CD14-positive monocyte (primary cell): ENCODE measurements at regions not wholly inside any gene's neighbourhood (a gene's known extent, or its start where the extent isn't known, plus 50 kb on each side); places are given as distances from the start of the nearest gene placed in this dataset.

Experiments used
- DNase-seq, 3 donors: peaks; one replicate each; pipeline ENCODE4 v3.0.0-alpha.2; 2011 to 2022
- H2AFZ ChIP-seq: 2 replicates; pipeline ENCODE4 v1.6.0; 2012; ENCODE audit warnings: mild to moderate bottlenecking, low read depth, low read length, inconsistent platforms; ENCODE audit not compliant: insufficient read depth, poor library complexity, severe bottlenecking
- H3K27ac ChIP-seq, 2 donors: 1 replicate in 1 of 2; 2 replicates in 1 of 2; pipeline ENCODE4 v1.5.1; 2012 to 2013; ENCODE audit warnings: low read length in 2 of 2, control low read depth in 1 of 2, inconsistent platforms in 1 of 2, low read depth in 1 of 2, mild to moderate bottlenecking in 1 of 2
- H3K27me3 ChIP-seq, 2 donors: one replicate each; pipeline versions ENCODE4 v1.6.0 to v1.6.1; 2011 to 2013; ENCODE audit warnings: low read length in 2 of 2; ENCODE audit not compliant: control insufficient read depth in 2 of 2, insufficient read depth in 2 of 2
- H3K36me3 ChIP-seq, 2 donors: replicated peaks in 1 of 2; 1 replicate in 1 of 2; 2 replicates in 1 of 2; pipeline versions ENCODE4 v1.5.1 to v1.6.1; 2012 to 2013; ENCODE audit warnings: low read length in 2 of 2, control low read depth in 1 of 2, inconsistent platforms in 1 of 2, mild to moderate bottlenecking in 1 of 2; ENCODE audit not compliant: insufficient read depth in 2 of 2, control insufficient read depth in 1 of 2
- H3K4me1 ChIP-seq, 2 donors: 1 replicate in 1 of 2; 2 replicates in 1 of 2; pipeline versions ENCODE4 v1.5.1 to v1.6.1; 2012 to 2013; ENCODE audit warnings: low read length in 2 of 2, control low read depth in 1 of 2, inconsistent platforms in 1 of 2, mild to moderate bottlenecking in 1 of 2, moderate library complexity in 1 of 2; ENCODE audit not compliant: insufficient read depth in 2 of 2, control insufficient read depth in 1 of 2
- H3K4me2 ChIP-seq: replicated peaks from 2 replicates; pipeline ENCODE3; 2012; ENCODE audit warnings: low read length, moderate library complexity, mild to moderate bottlenecking; ENCODE audit not compliant: poor library complexity, severe bottlenecking; ENCODE audit errors: extremely low read depth
- H3K4me3 ChIP-seq, 3 experiments: fragments of 200-600 bp in 1 of 3; sonication (generic) in 1 of 3; replicated peaks in 1 of 3; 1 replicate in 2 of 3; 2 replicates in 1 of 3; pipeline ENCODE4 v1.5.1; 2011 to 2013; ENCODE audit warnings: low read length in 3 of 3, mild to moderate bottlenecking in 3 of 3, control low read depth in 2 of 3, low read depth in 2 of 3, inconsistent platforms in 1 of 3, moderate library complexity in 1 of 3
- H3K79me2 ChIP-seq: 2 replicates; pipeline ENCODE4 v1.6.0; 2012; ENCODE audit warnings: mild to moderate bottlenecking, control low read depth, inconsistent platforms, low read length, moderate library complexity; ENCODE audit not compliant: insufficient read depth
- H3K9ac ChIP-seq: 2 replicates; pipeline ENCODE4 v1.6.0; 2017; ENCODE audit warnings: low read length, mild to moderate bottlenecking; ENCODE audit not compliant: insufficient read depth, poor library complexity, severe bottlenecking
- H3K9me3 ChIP-seq, 2 donors: replicated peaks in 1 of 2; 1 replicate in 1 of 2; 2 replicates in 1 of 2; pipeline versions ENCODE4 v1.5.1 to v1.6.1; 2012 to 2013; ENCODE audit warnings: low read length in 2 of 2, control low read depth in 1 of 2; ENCODE audit not compliant: control insufficient read depth in 1 of 2, insufficient read depth in 1 of 2
- H4K20me1 ChIP-seq: 2 replicates; pipeline ENCODE4 v1.6.0; 2012; ENCODE audit warnings: mild to moderate bottlenecking, low read length, control low read depth, moderate library complexity; ENCODE audit not compliant: insufficient read depth
- H3K27ac Mint-ChIP-seq, 7 donors: one replicate each; pipeline ENCODE4 v1.8.0; 2020; ENCODE audit warnings: mild to moderate bottlenecking in 7 of 7, mixed read lengths in 7 of 7, moderate library complexity in 6 of 7, inconsistent platforms in 2 of 7
- H3K27me3 Mint-ChIP-seq, 3 donors: one replicate each; pipeline ENCODE4 v1.8.0; 2021 to 2022; ENCODE audit warnings: low read depth in 3 of 3, mild to moderate bottlenecking in 3 of 3, mixed read lengths in 3 of 3, moderate library complexity in 3 of 3, inconsistent platforms in 1 of 3
- H3K36me3 Mint-ChIP-seq, 2 donors: one replicate each; pipeline ENCODE4 v1.8.0; 2020; ENCODE audit warnings: mixed read lengths in 2 of 2, inconsistent platforms in 1 of 2, mild to moderate bottlenecking in 1 of 2
- H3K4me1 Mint-ChIP-seq: one replicate; pipeline ENCODE4 v1.8.0; 2020; ENCODE audit warnings: mild to moderate bottlenecking, mixed read lengths
- H3K4me3 Mint-ChIP-seq, 2 donors: one replicate each; pipeline ENCODE4 v1.8.0; 2020; ENCODE audit warnings: mild to moderate bottlenecking in 2 of 2, mixed read lengths in 2 of 2, moderate library complexity in 1 of 2
- H3K9me3 Mint-ChIP-seq, 7 donors: one replicate each; pipeline ENCODE4 v1.8.0; 2020 to 2022; ENCODE audit warnings: mixed read lengths in 7 of 7, mild to moderate bottlenecking in 6 of 7, moderate library complexity in 6 of 7, inconsistent platforms in 2 of 7
- WGBS: methylation state at CpG from one replicate; pipeline ENCODE4 v1.1.5; 2013; ENCODE audit warnings: missing lambda C conversion rate; ENCODE audit not compliant: insufficient coverage; 5-methylcytosine and 5-hydroxymethylcytosine counted together
- intact Hi-C, 2 donors: fragments of 100-400 bp; cut with micrococcal nuclease; formaldehyde crosslinking; loops; one replicate each; pipeline versions ENCODE4 v1.15.0 to v1.15.1; 2023
- TF ChIP-seq, protein P1 (sequence below): fragments of 200-600 bp; IDR thresholded peaks from one replicate; pipeline ENCODE4 v1.8.0; 2022; ENCODE audit warnings: antibody characterized with exemption, mild to moderate bottlenecking

DNA sequence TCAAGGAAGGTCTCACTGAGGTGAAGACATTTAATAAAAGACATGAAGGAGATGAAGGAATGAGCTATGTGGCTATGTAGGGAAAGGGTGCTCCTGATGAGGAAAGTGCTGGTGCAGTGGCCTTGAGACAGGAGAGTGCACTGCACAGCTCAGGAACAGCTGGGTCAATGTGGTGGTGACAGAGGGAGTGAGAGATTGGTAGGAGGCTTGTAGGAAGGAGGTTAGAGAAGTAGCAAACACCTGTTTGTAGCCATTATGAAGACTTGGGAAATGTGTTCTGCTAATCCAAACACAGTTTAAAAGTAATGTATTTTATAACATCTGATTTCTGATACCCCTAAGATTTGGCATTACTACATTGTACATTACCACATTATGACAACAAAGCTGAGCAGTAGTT lies 115.1 kb upstream of the MTAP start:
- Histone ChIP-seq H3K27me3 (peaks cover 0 to under 1% of the 10 kb centered on the region in 2 donors), H3K9me3 (no peaks in the 10 kb centered on the region), H3K36me3 (no peaks in the 10 kb centered on the region), H2AFZ (no peak overlapping the region), H3K4me1 (no peaks in the 10 kb centered on the region), H3K79me2 (no peaks in the 10 kb centered on the region), H3K9ac (no peak overlapping the region), H3K4me3 (no peak overlapping the region), H4K20me1 (no peaks in the 10 kb centered on the region), H3K27ac (no peak overlapping the region), H3K4me2 (no peak overlapping the region)
- Mint-ChIP-seq H3K36me3 (no peaks in the 10 kb centered on the region), H3K4me3 (no peak overlapping the region), H3K4me1 (no peaks in the 10 kb centered on the region), H3K27me3 (peaks cover 2 to 4% (median 4%) of the 10 kb centered on the region in 3 donors), H3K27ac (peak overlapping the region in 1 of 7 donors; percentile 61), H3K9me3 (no peaks in the 10 kb centered on the region)
- TF ChIP-seq, protein P1, sequence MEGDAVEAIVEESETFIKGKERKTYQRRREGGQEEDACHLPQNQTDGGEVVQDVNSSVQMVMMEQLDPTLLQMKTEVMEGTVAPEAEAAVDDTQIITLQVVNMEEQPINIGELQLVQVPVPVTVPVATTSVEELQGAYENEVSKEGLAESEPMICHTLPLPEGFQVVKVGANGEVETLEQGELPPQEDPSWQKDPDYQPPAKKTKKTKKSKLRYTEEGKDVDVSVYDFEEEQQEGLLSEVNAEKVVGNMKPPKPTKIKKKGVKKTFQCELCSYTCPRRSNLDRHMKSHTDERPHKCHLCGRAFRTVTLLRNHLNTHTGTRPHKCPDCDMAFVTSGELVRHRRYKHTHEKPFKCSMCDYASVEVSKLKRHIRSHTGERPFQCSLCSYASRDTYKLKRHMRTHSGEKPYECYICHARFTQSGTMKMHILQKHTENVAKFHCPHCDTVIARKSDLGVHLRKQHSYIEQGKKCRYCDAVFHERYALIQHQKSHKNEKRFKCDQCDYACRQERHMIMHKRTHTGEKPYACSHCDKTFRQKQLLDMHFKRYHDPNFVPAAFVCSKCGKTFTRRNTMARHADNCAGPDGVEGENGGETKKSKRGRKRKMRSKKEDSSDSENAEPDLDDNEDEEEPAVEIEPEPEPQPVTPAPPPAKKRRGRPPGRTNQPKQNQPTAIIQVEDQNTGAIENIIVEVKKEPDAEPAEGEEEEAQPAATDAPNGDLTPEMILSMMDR: no peak
- intact Hi-C loops: no loop called here
- no peak for DNase-seq

DNA sequence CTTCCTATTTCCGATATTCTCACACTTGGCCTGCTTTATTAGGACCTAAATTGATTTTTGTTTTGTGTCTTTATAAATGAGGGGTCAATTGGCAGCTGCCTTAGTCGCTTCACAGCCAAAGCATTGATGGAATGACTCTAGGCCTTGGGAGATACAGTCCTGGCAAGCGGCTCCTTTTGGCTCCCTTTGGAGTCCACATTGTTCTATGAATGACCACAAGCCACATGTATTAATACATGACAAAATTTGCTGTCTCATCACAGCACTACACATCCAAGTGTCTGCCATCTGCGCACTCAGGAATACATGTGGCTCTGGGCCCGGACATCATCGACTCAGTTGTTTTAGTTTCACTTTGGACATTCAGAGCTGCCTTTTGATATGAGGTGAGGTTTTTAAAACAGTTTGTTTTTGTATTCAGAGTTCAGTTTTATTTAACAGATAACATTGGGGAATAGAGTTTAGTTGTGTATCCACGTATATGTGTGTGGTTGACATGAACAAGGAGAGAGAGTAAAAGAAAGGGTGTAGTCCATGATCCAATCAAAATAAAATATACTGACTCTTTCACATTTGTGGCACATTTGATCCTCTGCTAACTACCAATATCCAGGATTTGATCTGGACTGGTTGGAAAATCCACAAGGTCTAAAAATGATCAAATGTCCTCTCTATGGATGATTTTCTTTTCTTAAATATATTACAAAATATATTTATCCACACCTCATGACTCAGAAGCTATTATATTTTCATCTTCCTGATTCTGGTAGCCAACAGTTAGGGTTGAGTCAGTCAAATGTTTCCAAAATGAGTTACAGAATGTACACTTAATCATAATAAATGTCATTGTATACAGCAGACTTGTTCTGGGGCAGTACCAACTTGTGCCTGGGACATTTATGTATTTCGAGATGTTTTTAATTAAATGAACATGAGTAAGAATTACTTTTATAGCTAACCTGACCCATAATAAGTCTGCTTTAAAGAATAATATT lies 114.0 kb upstream of the MTAP start:
- Histone ChIP-seq H4K20me1 (no peaks in the 10 kb centered on the region), H3K4me2 (no peak overlapping the region), H3K4me1 (no peaks in the 10 kb centered on the region), H3K36me3 (no peaks in the 10 kb centered on the region), H3K4me3 (no peak overlapping the region), H3K27ac (no peak overlapping the region), H3K9ac (no peak overlapping the region), H2AFZ (no peak overlapping the region), H3K27me3 (no peaks in the 10 kb centered on the region), H3K9me3 (no peaks in the 10 kb centered on the region), H3K79me2 (no peaks in the 10 kb centered on the region)
- 95% methylated on average over 2 of the region's 8 CpGs for WGBS
- Mint-ChIP-seq H3K27ac (no peak overlapping the region), H3K4me3 (no peak overlapping the region), H3K36me3 (no peaks in the 10 kb centered on the region), H3K27me3 (peaks cover 2 to 4% (median 4%) of the 10 kb centered on the region in 3 donors), H3K9me3 (no peaks in the 10 kb centered on the region), H3K4me1 (no peaks in the 10 kb centered on the region)
- TF ChIP-seq, protein P1: no peak
- intact Hi-C loops: no loop called here
- no peak for DNase-seq
